ENCODE measurements at regions not wholly inside any gene's neighbourhood (a gene's known extent, or its start where the extent isn't known, plus 50 kb on each side); places are given as distances from the start of the nearest gene placed in this dataset.

DNA sequence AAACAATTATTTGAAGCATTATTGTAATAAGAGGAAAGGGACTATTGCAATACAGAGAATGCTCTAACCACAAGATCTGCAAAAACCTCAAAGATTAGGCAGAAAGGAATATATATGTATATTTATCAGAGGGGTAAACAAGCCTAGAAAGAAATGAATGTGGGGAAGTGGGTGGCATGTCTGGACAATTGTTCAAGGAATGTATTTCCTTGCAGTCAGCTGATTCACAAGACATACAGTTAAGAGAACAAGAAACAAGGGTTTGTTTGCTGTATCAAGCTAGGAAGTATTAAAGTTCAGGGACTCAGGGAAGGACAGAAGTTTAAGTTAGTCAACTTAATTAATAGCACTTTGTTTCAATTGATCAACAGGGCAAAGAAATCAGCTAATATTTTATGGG lies 514.7 kb downstream of the CENPC start:
- ChIA-PET CTCF (no interaction called here), POLR2A (no interaction called here)
- H3K4me3 Mint-ChIP-seq = no peak overlapping the region
- H3K27me3 Mint-ChIP-seq = no peaks in the 10 kb centered on the region
- H3K4me1 Mint-ChIP-seq (ENCODE audit: low read depth) = no peaks in the 10 kb centered on the region
- no peak for TF ChIP-seq CTCF (IDR thresholded peaks at IDR 0.05)
- intact Hi-C loops (cut with micrococcal nuclease) = no loop called here
- H3K36me3 Mint-ChIP-seq (ENCODE audit: low read depth) = no peaks in the 10 kb centered on the region
- no peaks in the 10 kb centered on the region for H3K9me3 Mint-ChIP-seq
- no peak for DNase-seq
- ATAC-seq = no peak
- H3K27ac Mint-ChIP-seq = no peak overlapping the region

GRCh38 chr4:67020438-67020797 lies 524.9 kb downstream of the CENPC start:
- TF ChIP-seq CTCF (IDR thresholded peaks at IDR 0.05) = no peak
- intact Hi-C loops (cut with micrococcal nuclease) = no loop called here
- no peak overlapping the region for H3K27ac Mint-ChIP-seq
- POLR2A ChIA-PET = no interaction called here
- H3K9me3 Mint-ChIP-seq = peaks cover under 1% of the 10 kb centered on the region
- H3K4me1 Mint-ChIP-seq (ENCODE audit: low read depth) = no peaks in the 10 kb centered on the region
- CTCF ChIA-PET = no interaction called here
- H3K36me3 Mint-ChIP-seq (ENCODE audit: low read depth) = no peaks in the 10 kb centered on the region
- H3K27me3 Mint-ChIP-seq = no peaks in the 10 kb centered on the region
- ATAC-seq (no peak), DNase-seq (no peak)
- H3K4me3 Mint-ChIP-seq = no peak overlapping the region

- no peak overlapping the region for H3K27ac Mint-ChIP-seq
- intact Hi-C loops (cut with micrococcal nuclease) = no loop called here
- no peaks in the 10 kb centered on the region for H3K27me3 Mint-ChIP-seq
- ChIA-PET CTCF (no interaction called here), POLR2A (no interaction called here)
- ATAC-seq (no peak), DNase-seq (no peak)
- no peaks in the 10 kb centered on the region for H3K36me3 Mint-ChIP-seq (ENCODE audit: low read depth)
- peaks cover 3% of the 10 kb centered on the region for H3K9me3 Mint-ChIP-seq
- no peak overlapping the region for H3K4me3 Mint-ChIP-seq
- TF ChIP-seq CTCF (IDR thresholded peaks at IDR 0.05) = no peak
- no peaks in the 10 kb centered on the region for H3K4me1 Mint-ChIP-seq (ENCODE audit: low read depth)
These were observed 525.4 kb downstream of the CENPC start for GRCh38 chr4:67019686-67020437.

GRCh38 chr4:67014592-67014991 lies 530.7 kb downstream of the CENPC start:
- DNase-seq (no peak), ATAC-seq (no peak)
- Mint-ChIP-seq H3K9me3 (peaks cover 7% of the 10 kb centered on the region), H3K4me3 (no peak overlapping the region), H3K36me3 (ENCODE audit: low read depth) (no peaks in the 10 kb centered on the region), H3K27me3 (no peaks in the 10 kb centered on the region), H3K4me1 (ENCODE audit: low read depth) (no peaks in the 10 kb centered on the region), H3K27ac (no peak overlapping the region)
- CTCF ChIA-PET = no interaction called here
- TF ChIP-seq CTCF (IDR thresholded peaks at IDR 0.05) = no peak
- intact Hi-C loops (cut with micrococcal nuclease) = no loop called here
- POLR2A ChIA-PET = no interaction called here

DNA sequence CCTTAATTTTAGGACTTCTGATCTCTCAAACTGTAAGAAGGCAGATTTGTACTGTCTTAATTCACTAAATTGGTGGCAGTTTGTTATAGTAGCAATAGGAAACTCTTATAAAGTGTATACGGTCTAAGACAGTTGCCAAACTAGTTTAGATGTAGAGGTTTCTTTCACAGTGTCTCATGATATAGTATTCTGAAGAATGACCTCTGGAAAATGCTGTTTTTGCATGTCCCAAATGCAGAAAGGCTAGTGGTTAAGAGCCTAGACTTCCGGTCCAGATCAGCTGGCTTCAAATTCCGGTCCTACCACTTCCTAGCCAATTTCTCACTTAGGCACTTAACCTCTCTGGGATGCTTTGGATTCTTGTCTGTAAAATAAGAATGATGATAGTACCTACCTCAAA lies 538.5 kb downstream of the CENPC start:
- TF ChIP-seq CTCF (IDR thresholded peaks at IDR 0.05) = no peak
- CTCF ChIA-PET = no interaction called here
- peaks cover 3% of the 10 kb centered on the region for H3K9me3 Mint-ChIP-seq
- H3K4me1 Mint-ChIP-seq (ENCODE audit: low read depth) = no peaks in the 10 kb centered on the region
- H3K27ac Mint-ChIP-seq = no peak overlapping the region
- intact Hi-C loops (cut with micrococcal nuclease) = no loop called here
- no peak overlapping the region for H3K4me3 Mint-ChIP-seq
- no peaks in the 10 kb centered on the region for H3K36me3 Mint-ChIP-seq (ENCODE audit: low read depth)
- H3K27me3 Mint-ChIP-seq = no peaks in the 10 kb centered on the region
- POLR2A ChIA-PET = no interaction called here
- DNase-seq = no peak
- ATAC-seq = no peak

Measured in activated CD8-positive, alpha-beta T cell treated with anti-CD3 and anti-CD28 coated beads for 36 hours (primary cell).